ENCODE measurements at regions not wholly inside any gene's neighbourhood (a gene's known extent, or its start where the extent isn't known, plus 50 kb on each side); places are given as distances from the start of the nearest gene placed in this dataset.
A peak's percentile ranks its signal among the peaks of the same experiment; 100 is the strongest.

GRCh38 chr19:30237140-30237539 lies 135.0 kb upstream of the ZNF536 start:
- WGBS, 2 experiments (ENCODE audit: extremely low coverage in 1 of 2, insufficient coverage in 1 of 2, insufficient read length in 1 of 2, insufficient replicate concordance in 2 of 2, low coverage in 1 of 2, low lambda C conversion rate in 2 of 2, missing lambda C conversion rate in 1 of 2), result 64% methylated on average over 5 of the region's 5 CpGs; no CpG with 5 or more reads in 1 of the 2 experiments
- H3K23ac ChIP-seq (ENCODE audit: insufficient read length), result no peak overlapping the region
- H3K4me3 ChIP-seq (ENCODE audit: extremely low read depth in 1 of 4, insufficient read depth in 2 of 4, low read depth in 3 of 4, low read length in 4 of 4), result no peak overlapping the region
- H3K79me2 ChIP-seq (ENCODE audit: control insufficient read depth in 1 of 2, insufficient read depth in 2 of 2, low read length in 2 of 2), result no peaks in the 10 kb centered on the region
- no peak overlapping the region for H4K5ac ChIP-seq (ENCODE audit: insufficient read length, low read depth, low read length)
- H3K27me3 ChIP-seq (replicated peaks in 1 of 4; ENCODE audit: control insufficient read depth in 3 of 4, extremely low read depth in 1 of 4, insufficient read depth in 3 of 4, low read length in 3 of 4), result peaks cover 0 to 2% (median 0%) of the 10 kb centered on the region in 4 experiments; a peak in 1 of 7 replicates
- H4K20me1 ChIP-seq (replicated peaks in 1 of 2; ENCODE audit: control insufficient read depth in 1 of 2, insufficient read depth in 2 of 2, low read length in 2 of 2), result no peaks in the 10 kb centered on the region
- FAIRE-seq (no peak), DNase-seq (ENCODE audit: low read depth in 1 of 2, low spot score in 2 of 2) (no peak)
- peaks cover 3 to 11% (median 5%) of the 10 kb centered on the region in 4 experiments; a peak in 6 of 7 replicates for H3K4me1 ChIP-seq (replicated peaks in 1 of 4; ENCODE audit: control insufficient read depth in 3 of 4, insufficient read depth in 4 of 4, low read length in 3 of 4)
- H2BK20ac ChIP-seq (ENCODE audit: low read length), result no peak overlapping the region
- H3K27ac ChIP-seq (ENCODE audit: low read depth, low read length), result no peak overlapping the region
- no peaks in the 10 kb centered on the region for H3K36me3 ChIP-seq (ENCODE audit: control insufficient read depth in 2 of 4, insufficient read depth in 4 of 4, low read length in 3 of 4)
- no peaks in the 10 kb centered on the region for H3K23me2 ChIP-seq (ENCODE audit: low read depth, low read length)
- H4K91ac ChIP-seq (replicated peaks; ENCODE audit: insufficient read length, low read length), result no peak overlapping the region
- no peak overlapping the region for H3K56ac ChIP-seq (replicated peaks; ENCODE audit: insufficient read length, low read depth, low read length)
- no peak overlapping the region for H2AFZ ChIP-seq (ENCODE audit: low read length)
- no peak overlapping the region for H3K4me2 ChIP-seq (ENCODE audit: insufficient read depth in 1 of 2, low read depth in 2 of 2, low read length in 2 of 2)
- no peak overlapping the region for H2BK5ac ChIP-seq (ENCODE audit: low read depth, low read length)
- no peak overlapping the region for H3K4ac ChIP-seq (replicated peaks; ENCODE audit: insufficient read length, low read depth, low read length)
- H4K8ac ChIP-seq (ENCODE audit: extremely low read depth, insufficient read depth, low read length), result no peak overlapping the region
- H3K9me3 ChIP-seq (ENCODE audit: insufficient read depth in 2 of 2, low read depth in 1 of 2, low read length in 1 of 2), result no peaks in the 10 kb centered on the region
- H3K14ac ChIP-seq (ENCODE audit: insufficient read length), result no peak overlapping the region
- H3K9ac ChIP-seq (replicated peaks in 1 of 4; ENCODE audit: extremely low read depth in 1 of 4, low read depth in 3 of 4, low read length in 3 of 4), result no peak overlapping the region
- H2BK15ac ChIP-seq (ENCODE audit: low read length), result no peak overlapping the region
- H2BK12ac ChIP-seq (ENCODE audit: low read depth, low read length), result no peak overlapping the region
- H3K18ac ChIP-seq (ENCODE audit: extremely low read depth, low read length), result no peak overlapping the region
- ChIA-PET CTCF (ENCODE audit: partially characterized antibody) (interaction anchor here (0.9 to 1.3 kb wide), 3 partner anchors 8 to 27 kb away, joined by 3 to 4 read pairs (median 4); no protein-coding TSS in a partner anchor), POLR2A (ENCODE audit: partially characterized antibody) (interaction anchor here (0.7 kb wide), 1 partner anchor 14 kb away, joined by 4 read pairs; no protein-coding TSS in a partner anchor)
- no peak overlapping the region for H2BK120ac ChIP-seq (replicated peaks; ENCODE audit: low read depth, low read length)
- no peak overlapping the region for H2AK5ac ChIP-seq (ENCODE audit: low read depth, low read length)
- H3K79me1 ChIP-seq (ENCODE audit: low read depth, low read length), result no peaks in the 10 kb centered on the region; the same call in 1 of the 2 replicates
- TF ChIP-seq KDM1A (IDR thresholded peaks at IDR 0.05; ENCODE audit: borderline replicate concordance, low read length) (peak; percentile 14; the same call in 1 of the 2 replicates), YY1 (IDR thresholded peaks at IDR 0.05; ENCODE audit: low read depth, low read length) (0 out of 2 replicates have a peak, but pooled peaks have one; percentile 23), BCL11A (IDR thresholded peaks at IDR 0.05; ENCODE audit: low read depth in 2 of 2, low read length in 2 of 2) (no peak)

Data from H1 (cell line).